ACHN (cell line): ENCODE measurements at regions not wholly inside any gene's neighbourhood (a gene's known extent, or its start where the extent isn't known, plus 50 kb on each side); places are given as distances from the start of the nearest gene placed in this dataset.

ENCODE experiments used
- DNase-seq: peaks from one replicate; pipeline ENCODE4 v3.0.0-alpha.2; 2015
- in situ Hi-C: cut with HindIII; loops from 2 replicates; pipeline ENCODE4 v1.10.0; 2017; ENCODE audit warnings: low sequenced_read_pairs, low pct_ligation_motif_present, low pct_unique_long_range_greater_than_20kb

DNA sequence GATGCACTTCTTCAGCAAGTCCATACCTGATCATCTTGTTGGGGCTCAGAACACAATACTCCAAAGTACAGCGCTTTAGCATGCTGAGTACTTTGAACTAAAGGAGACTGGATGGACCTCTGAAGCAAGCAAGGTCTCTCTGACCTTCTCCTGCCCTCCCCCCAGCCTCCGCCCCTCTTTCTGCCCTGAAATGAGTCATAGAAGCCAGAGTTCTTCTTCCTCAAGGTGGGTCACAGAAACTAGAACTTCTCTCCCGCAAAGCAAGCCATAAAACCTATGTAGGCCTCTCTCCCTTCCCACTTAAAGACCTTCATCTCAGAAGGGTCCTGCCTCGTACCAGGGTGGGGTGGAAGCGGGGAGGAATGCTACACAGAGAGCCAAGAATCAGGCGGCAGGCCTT is 230.5 kb upstream of the PROK2 start:
- in situ Hi-C loops, result no loop called here
- no peak for DNase-seq

DNA sequence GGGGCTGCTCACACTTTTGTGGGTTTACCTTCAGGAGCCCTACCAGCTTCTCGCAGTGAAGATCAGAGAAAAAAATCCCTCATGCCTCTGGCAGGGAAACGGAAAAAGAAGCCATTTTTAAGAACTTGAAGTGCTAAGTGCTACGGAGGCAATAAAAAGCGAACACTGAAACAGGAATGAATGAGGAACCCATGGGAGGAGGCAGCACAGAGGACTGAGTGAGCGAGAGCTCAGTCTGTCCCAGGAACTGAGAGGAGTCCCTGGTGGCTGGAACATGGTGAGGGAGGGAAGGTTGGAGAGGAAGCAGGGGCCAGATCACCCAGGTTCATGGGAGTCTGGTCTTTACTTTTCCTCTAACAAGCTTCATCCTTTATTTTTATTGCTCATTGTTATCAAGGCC is 228.1 kb upstream of the PROK2 start:
- in situ Hi-C loops, result no loop called here
- no peak for DNase-seq

DNA sequence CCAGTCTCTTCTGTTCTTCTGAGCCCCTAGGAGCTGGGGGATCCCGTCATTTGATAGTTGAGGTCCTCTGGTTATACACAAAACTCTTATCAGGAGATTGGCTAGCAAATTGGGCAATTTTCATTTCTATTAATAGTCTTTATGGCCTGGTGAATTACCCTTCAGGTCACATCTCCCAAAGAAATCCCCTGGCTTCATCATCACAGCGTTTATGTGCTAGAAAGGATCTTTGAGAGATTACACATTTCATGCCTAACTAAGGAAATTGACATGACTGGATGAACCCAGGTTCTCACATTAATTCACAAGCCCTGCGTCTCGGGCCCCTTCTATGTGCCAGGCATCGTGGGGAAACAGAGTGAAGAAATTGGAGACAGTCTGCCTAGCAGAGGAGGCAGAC is 227.4 kb upstream of the PROK2 start:
- DNase-seq, result no peak
- in situ Hi-C loops, result no loop called here

DNA sequence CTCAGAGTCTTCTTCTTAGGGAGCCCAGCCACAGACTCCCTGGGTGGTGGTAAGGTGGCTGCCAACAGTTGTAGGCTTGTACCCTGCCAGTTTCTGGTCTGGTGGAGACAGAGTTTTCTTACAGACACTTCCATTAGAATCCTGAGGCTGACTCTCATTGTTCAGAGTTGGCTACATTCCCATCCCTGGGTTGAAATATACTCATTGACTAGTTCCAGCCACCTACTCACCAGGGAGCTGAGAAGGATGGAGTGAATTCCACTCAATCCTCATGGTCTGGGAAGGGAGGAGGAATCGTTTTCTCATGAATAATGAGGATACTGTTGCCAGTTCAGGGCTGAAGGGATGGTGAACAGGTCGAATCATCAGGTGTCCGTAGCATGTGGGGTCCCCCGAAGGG is 226.5 kb upstream of the PROK2 start:
- in situ Hi-C loops, result no loop called here
- DNase-seq, result peak; percentile 20

DNA sequence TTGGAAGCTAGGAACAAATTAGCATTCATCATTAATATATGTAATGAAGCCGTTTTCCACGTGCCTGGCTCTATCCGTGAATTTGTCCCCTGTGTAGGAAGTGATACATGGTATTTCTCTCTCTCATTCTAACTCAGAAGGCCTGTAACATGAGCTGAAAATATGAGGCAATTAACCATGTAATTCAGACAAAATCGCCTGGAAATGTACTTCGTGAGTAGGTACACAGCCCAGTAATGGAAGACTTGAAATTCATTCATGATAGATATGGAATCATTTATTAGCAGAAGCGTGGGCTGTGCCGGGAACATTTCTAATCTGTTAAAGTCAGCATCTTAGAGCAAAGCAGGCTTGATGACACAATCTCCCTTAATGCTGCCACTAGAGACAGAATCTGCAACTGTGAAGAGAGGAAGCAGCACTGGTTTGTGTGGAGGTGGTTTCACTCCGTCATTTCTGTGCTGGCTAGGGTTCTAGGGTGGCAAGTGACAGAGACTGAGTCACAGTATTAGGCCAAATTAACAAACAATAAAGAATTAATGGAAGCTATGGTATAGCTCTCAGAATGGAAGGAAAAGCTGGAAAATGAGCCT is 225.0 kb upstream of the PROK2 start:
- no peak for DNase-seq
- in situ Hi-C loops, result no loop called here

DNA sequence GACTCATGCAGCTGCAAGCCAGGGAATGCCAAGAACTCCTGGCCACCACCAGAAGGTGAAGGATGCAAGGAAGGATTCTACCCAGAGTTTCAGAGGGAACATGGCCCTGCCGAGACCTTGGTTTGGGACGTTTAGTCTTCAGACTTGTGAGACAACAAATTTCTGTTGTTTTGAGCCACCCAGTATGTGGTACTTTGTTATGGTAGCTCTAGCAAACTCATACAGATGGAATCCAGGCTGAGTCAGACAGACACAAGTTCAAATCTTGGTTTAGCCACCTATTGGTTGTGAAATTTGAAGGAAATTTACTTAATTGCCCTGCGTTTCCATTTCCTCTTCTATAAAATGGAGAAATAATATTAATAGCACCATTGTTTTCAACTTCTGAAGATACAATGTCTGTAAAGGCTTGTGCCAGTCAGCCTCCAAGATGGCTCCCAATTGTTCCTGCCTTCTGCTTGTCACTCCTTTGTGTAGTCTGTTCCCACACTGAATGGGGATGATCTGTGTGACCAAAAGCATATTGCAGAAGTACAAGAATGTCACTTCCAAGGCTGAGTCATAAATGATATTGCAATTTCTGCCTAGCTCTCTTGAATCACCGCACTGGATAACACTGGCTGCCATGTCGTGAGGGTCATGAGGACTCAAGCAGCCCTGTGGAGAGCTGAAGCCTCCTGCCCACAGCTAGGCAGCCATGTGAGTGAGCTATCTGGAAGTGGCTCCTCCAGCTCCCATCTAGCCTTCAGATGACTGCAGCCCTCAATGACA is 223.5 kb upstream of the PROK2 start:
- DNase-seq, result no peak
- in situ Hi-C loops, result no loop called here

DNA sequence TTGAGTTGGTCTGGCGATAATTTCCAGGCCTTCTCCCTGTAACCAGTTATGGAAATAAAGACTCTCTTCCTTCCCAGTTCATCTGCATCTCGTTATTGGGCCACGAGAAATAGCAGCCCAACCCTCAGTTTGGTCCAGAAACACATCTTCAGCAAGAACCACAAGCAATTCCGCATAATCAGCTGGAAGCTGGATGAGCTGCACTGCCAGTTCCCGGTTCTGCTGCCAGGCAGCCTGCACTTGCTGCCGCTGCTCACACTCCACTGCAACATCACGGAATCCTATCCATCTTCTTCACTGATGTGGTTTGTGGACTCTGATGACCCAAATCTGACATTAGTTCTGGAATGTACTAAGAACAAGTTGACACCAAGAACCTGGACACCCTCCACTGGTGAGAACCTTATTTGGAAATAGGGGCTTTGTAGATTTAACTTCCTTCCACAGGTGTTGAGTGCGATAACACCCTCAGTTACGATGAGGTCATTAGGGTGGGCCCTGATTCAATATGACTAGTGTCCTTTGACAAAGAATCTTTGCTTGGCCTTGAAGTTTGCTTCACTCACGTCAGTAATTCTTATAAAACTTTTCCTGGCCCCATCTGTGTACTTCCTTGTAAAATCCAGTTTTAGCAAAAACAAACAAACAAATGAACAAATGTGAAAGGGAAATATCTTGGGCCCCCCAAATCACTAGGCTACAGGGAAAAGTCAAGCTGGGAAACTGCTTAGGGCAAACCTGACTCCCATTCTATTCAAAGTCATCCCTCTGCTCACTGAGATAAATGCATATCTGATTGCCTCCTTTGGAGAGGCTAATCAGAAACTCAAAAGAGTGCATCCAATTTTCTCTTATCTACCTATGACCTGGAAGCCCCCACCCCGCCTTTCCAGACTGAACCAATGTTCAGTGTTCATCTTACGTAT is 221.9 kb upstream of the PROK2 start:
- in situ Hi-C loops, result no loop called here
- no peak for DNase-seq

DNA sequence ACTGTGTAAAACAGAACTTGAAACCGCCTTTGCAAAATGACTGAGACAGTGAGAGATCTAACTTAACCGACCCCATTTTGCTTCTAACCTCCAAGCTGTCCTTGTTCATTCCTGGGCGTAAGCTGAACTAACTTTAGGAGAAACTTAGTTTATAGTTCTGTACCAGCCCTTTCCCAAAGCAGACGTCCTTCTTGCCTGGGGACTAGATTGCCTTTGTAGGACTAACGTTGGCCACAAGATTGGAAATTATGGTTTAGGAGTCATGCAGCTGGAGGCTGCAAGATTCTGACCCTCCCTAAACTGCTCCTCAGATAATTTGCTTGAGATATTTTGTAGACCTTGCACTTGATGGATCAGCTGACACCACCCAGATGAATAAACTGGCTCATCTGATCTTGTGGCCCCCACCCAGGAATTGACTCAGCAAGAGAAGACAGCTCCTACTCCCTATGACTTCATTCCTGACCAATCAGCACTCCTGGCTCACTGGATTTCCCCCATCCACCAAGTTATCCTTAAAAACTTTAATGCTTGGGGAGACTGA is 219.9 kb upstream of the PROK2 start:
- in situ Hi-C loops, result no loop called here
- DNase-seq, result no peak

DNA sequence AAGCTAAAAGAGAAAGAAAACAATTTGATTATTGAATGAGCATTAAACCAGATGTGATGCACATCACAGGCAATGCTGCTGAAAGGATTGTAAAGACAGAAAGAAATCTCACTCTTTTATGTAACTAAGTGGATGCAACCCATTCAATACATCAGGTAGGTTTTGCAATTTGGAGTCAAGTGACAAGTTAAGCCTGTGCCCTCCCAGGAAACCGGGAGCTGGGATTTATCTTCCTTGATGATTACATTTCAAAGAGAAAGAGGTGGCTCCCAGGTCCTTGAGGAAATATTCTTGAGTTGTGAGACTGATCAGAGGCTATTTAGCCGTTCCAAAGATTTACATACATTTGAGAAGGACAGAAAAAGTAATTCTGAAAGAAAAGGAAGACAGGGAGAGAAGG is 219.0 kb upstream of the PROK2 start:
- DNase-seq, result no peak
- in situ Hi-C loops, result no loop called here

DNA sequence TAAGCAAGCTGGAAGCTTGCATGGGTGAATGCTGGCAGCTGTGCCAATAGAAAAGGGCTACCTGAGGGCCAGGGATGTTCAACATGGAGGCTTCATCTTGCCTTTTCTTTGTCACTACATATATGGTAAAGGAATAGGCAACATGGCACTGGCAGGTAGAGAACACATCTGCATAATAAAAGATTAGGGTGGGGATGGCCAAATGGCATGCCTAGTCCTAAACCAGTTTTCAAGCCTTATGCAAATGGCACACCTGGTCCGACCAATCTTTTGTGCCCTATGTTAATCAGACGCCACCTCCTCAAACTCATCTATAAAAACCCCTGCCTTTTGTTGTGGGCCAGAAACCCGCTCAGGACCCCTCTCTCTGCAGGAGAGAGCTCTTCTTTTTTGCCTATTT is 216.8 kb upstream of the PROK2 start:
- no peak for DNase-seq

DNA sequence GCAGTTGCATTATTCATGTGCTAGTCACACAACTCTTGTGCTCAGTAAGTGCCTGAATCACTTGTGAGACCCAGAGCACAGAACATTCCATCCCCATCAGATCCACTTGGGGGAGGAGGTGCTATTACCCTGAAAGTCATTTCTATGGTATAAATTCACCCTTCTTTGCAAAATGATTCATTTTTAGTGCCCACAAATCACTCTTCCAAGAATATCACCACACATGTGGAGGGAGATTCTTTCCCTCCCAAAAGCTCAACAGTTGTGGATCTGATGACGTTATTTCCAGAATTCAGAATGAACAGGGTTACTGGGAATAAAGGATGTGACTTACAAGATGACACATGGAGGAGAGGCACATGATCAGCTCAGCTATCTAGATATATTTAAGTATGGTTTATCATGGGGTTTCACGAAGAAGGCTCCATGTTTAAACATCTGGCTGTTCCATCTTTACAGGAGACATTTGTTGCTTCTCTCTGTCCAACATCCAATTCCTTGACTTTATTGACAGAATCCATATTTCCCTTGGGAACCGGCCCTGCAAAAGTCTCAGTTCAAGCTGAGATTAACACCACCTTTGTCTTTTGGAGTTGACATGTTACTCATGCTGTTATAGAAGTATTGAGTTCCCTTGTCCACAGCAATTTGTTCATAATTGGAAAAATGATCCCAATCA is 214.2 kb upstream of the PROK2 start:
- in situ Hi-C loops, result no loop called here
- DNase-seq, result peak; percentile 13

More for the DNA sequence above, 216.8 kb upstream of the PROK2 start:
- in situ Hi-C loops, result no loop called here

DNA sequence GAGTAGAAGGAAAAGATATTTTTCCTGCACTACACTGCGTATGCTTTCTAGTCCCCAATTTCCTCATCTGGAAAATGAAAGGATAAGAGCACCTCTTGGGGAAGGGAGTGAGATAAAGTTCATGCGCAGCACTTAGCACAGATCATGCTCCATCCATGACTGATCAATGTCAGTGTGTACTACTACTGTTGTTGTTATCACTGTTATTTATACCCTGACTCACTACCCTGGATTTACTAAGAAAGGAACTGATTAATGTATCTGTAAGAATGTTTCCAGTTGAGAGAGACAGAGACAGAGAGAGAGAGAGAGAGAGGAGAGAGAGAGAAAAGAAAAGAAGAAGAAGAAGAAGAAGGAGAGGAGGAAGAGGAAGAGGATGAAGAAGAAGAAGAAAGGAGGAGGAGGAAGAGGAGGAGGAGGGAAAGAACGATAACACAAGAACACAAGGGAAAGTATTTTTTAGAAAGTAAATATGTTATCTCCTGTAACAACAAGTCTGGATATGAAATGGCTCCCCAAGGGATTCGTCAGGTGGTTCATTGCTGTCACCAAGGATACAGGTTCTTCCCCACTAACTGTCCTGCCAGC is 212.2 kb upstream of the PROK2 start:
- in situ Hi-C loops, result no loop called here
- DNase-seq, result no peak

DNA sequence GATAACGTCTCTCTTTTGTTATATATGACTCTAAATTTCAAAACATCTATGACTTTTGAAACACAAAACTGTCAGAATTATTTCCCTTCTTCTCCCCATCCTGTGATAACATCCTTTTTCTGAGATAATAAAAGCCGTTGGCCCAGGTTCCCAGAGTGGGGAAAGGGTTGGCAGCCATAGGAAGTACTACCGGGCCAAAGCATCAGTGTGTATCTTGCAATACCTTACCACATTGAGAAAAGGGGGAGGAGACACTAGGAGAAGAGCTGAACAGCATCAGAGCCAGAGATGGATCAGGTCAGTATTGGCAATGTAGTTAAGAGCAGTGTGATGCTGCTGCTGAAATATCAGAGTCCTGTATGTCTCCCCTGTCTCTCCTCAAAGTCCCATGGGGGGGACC is 210.0 kb upstream of the PROK2 start:
- in situ Hi-C loops, result no loop called here
- DNase-seq, result no peak

DNA sequence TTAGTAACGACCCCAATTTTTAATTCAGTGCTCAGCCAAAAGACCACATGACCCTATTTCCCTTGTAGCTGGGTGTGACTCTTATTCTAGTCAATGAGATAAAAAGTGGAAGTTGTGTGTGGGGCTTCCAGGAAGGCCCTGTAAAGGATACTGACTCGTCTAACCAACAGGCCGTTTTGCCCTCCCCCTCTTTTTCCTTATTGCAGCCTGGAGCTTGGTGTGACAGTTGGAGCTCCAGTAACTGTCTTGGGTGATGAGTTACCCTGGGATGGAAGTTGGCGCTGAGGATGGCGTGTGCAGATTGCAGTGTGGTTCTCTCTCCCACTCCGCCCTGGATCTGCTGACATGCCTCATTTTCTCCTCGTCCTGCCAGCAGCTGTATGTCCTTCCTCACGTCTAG is 209.3 kb upstream of the PROK2 start:
- DNase-seq, result no peak
- in situ Hi-C loops, result no loop called here

DNA sequence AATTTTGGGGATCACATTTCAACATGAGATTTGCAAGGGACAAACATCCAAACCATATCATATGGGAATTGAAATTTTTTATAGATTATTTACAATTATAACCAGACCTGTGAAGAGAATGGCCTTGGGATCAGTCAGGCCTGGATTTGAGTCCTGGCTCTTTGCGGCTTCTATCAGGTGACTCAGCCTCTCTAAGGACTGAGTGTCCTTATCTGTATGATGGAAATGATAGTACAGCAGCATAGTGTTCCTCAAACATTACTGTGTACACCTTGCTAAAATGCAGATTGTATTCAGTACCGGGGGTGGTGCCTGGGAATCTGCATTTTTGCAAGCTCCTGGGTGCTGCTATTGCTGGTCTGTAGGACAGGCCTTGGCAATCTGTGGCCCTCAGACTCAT is 206.7 kb upstream of the PROK2 start:
- no peak for DNase-seq
- in situ Hi-C loops, result no loop called here

DNA sequence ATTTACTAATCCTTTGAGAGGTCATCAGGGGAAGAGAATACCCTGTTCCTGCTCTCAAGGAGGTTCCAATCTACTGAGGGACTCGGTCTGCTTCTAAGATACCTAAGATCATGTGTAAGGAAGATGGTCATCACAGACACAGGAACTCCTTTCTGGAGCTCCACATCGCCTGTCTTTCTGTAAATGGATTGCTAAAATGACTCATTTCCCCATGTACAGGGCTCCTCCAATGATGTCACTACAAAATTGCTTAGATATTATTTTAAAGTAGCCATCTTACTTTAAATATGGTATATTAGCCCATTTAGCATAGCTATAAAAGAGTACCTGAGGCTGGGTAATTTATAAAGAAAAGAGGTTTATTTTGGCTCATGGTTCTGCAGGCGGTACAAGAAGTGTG is 206.1 kb upstream of the PROK2 start:
- in situ Hi-C loops, result no loop called here
- no peak for DNase-seq

DNA sequence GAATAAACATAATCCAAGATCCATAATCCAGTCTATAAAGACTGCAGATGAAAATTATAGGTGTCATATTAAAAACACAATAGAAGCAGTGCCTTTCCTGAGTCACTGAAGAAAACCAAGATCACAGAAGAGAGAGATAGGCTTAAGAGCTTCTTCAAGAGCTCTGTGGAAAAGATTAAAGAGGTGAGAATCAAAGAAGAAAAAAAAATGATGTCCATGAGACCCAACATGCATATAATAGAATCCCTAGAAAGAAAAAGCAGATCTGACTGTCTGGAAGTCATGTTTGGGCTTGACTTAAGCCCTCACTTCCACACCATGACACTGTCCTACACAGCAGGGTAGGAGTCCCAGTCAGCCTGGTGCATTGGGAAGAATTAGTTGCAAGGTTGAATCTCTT is 205.6 kb upstream of the PROK2 start:
- in situ Hi-C loops, result no loop called here
- no peak for DNase-seq

DNA sequence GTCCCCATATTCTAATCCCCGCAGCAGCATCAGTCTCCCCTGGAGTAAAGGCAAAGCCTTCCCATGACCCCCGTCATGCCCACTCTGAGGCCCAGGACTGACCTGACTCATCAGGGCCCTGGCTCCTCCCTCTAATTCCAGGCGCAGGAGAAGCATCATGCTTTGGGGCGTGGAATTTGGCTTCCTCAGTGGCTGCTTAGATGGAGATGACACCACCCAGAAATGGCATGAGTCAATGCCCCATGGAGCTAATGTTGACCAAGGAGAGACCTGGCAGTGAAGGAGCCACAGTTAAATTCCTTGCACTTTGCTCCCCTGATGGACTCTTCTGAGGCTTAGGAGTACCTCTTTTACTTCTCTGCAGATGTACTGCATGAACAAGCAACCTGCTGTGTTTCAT is 204.2 kb upstream of the PROK2 start:
- DNase-seq, result peak; percentile 3

More for the DNA sequence above, 204.2 kb upstream of the PROK2 start:
- in situ Hi-C loops, result no loop called here
